Breast epithelium (tissue), 3 donors: ENCODE measurements at regions not wholly inside any gene's neighbourhood (a gene's known extent, or its start where the extent isn't known, plus 50 kb on each side); places are given as distances from the start of the nearest gene placed in this dataset.

ENCODE experiments used
- POLR2AphosphoS5 ChIP-seq, 3 donors: sonication (generic); formaldehyde crosslinking; IDR thresholded peaks; one replicate each; pipeline ENCODE4 v1.6.1; 2017; ENCODE audit warnings: antibody characterized with exemption in 3 of 3
- TF ChIP-seq, protein P1 (sequence below), 3 donors: fragments of 450-650 bp; IDR thresholded peaks; one replicate each; pipeline ENCODE4 v1.5.1; 2016 to 2017; ENCODE audit warnings: antibody characterized with exemption in 3 of 3, mild to moderate bottlenecking in 3 of 3, moderate library complexity in 3 of 3

DNA sequence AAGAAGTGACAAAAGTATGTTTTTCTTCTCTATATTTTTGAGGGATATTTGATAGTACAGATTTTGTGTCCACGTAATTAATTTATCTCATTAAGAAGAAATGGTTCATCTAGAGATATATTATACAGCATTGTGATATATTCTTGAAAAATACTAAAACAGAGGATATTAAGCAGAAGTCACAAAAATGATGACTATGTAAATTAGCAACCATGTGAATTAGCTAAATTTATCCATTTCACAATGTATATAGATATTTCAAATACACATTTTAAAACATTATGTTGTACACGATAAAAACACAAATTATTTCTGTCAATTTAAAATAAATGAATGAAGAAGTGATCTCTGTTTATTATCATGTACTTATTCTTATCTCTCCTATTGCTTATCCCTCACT lies 989.5 kb downstream of the TUSC7 start:
- TF ChIP-seq, protein P1, sequence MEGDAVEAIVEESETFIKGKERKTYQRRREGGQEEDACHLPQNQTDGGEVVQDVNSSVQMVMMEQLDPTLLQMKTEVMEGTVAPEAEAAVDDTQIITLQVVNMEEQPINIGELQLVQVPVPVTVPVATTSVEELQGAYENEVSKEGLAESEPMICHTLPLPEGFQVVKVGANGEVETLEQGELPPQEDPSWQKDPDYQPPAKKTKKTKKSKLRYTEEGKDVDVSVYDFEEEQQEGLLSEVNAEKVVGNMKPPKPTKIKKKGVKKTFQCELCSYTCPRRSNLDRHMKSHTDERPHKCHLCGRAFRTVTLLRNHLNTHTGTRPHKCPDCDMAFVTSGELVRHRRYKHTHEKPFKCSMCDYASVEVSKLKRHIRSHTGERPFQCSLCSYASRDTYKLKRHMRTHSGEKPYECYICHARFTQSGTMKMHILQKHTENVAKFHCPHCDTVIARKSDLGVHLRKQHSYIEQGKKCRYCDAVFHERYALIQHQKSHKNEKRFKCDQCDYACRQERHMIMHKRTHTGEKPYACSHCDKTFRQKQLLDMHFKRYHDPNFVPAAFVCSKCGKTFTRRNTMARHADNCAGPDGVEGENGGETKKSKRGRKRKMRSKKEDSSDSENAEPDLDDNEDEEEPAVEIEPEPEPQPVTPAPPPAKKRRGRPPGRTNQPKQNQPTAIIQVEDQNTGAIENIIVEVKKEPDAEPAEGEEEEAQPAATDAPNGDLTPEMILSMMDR (IDR thresholded peaks at IDR 0.05): no peak
- no peak for TF ChIP-seq POLR2AphosphoS5 (IDR thresholded peaks at IDR 0.05)
